ENCODE measurements at regions not wholly inside any gene's neighbourhood (a gene's known extent, or its start where the extent isn't known, plus 50 kb on each side); places are given as distances from the start of the nearest gene placed in this dataset.

DNA sequence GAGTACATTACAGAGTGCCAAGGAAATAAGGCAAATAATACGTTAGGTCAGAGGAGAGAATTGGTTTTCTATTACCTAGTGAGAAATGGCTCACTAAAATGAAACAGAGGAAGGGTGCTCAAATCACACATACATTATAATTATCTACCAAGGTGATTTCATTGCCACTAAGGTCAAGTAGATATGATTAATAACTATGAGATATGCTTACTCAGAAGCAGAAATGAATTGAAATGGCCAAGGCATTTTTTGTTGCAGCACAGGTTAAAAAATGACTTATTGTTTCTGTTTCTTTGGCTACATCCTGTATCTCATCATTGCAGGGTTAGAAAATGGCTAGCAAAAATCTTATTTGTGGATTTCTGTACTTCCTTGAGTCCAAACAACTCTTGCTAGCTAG, 154.5 kb upstream of the GORAB start:
- Histone ChIP-seq H3K4ac (replicated peaks; ENCODE audit: insufficient read length, low read depth, low read length) (no peak overlapping the region), H3K18ac (ENCODE audit: extremely low read depth, low read length) (no peak overlapping the region), H3K4me1 (replicated peaks in 1 of 4; ENCODE audit: control insufficient read depth in 3 of 4, insufficient read depth in 4 of 4, low read length in 3 of 4) (peaks cover 0 to 5% (median 1%) of the 10 kb centered on the region in 4 experiments; a peak in 3 of 7 replicates), H3K4me2 (ENCODE audit: insufficient read depth in 1 of 2, low read depth in 2 of 2, low read length in 2 of 2) (no peak overlapping the region), H3K9me3 (ENCODE audit: insufficient read depth in 2 of 2, low read depth in 1 of 2, low read length in 1 of 2) (no peaks in the 10 kb centered on the region), H3K4me3 (ENCODE audit: extremely low read depth in 1 of 4, insufficient read depth in 2 of 4, low read depth in 3 of 4, low read length in 4 of 4) (no peak overlapping the region), H4K8ac (ENCODE audit: extremely low read depth, insufficient read depth, low read length) (no peak overlapping the region), H3K23me2 (ENCODE audit: low read depth, low read length) (no peaks in the 10 kb centered on the region), H3K79me2 (ENCODE audit: control insufficient read depth in 1 of 2, insufficient read depth in 2 of 2, low read length in 2 of 2) (no peaks in the 10 kb centered on the region), H2BK20ac (ENCODE audit: low read length) (no peak overlapping the region), H3K27me3 (replicated peaks in 1 of 4; ENCODE audit: control insufficient read depth in 3 of 4, extremely low read depth in 1 of 4, insufficient read depth in 3 of 4, low read length in 3 of 4) (no peaks in the 10 kb centered on the region), H3K27ac (ENCODE audit: low read depth, low read length) (no peak overlapping the region), H2AFZ (ENCODE audit: low read length) (no peak overlapping the region), H3K56ac (replicated peaks; ENCODE audit: insufficient read length, low read depth, low read length) (no peak overlapping the region), H4K20me1 (replicated peaks in 1 of 2; ENCODE audit: control insufficient read depth in 1 of 2, insufficient read depth in 2 of 2, low read length in 2 of 2) (no peaks in the 10 kb centered on the region), H2BK15ac (ENCODE audit: low read length) (no peak overlapping the region), H2BK5ac (ENCODE audit: low read depth, low read length) (no peak overlapping the region), H3K23ac (ENCODE audit: insufficient read length) (no peak overlapping the region), H3K14ac (ENCODE audit: insufficient read length) (no peak overlapping the region), H2AK5ac (ENCODE audit: low read depth, low read length) (no peak overlapping the region), H2BK120ac (replicated peaks; ENCODE audit: low read depth, low read length) (no peak overlapping the region), H4K91ac (replicated peaks; ENCODE audit: insufficient read length, low read length) (no peak overlapping the region), H3K36me3 (ENCODE audit: control insufficient read depth in 2 of 4, insufficient read depth in 4 of 4, low read length in 3 of 4) (no peaks in the 10 kb centered on the region), H3K79me1 (ENCODE audit: low read depth, low read length) (no peaks in the 10 kb centered on the region), H4K5ac (ENCODE audit: insufficient read length, low read depth, low read length) (no peak overlapping the region), H2BK12ac (ENCODE audit: low read depth, low read length) (no peak overlapping the region), H3K9ac (replicated peaks in 1 of 4; ENCODE audit: extremely low read depth in 1 of 4, low read depth in 3 of 4, low read length in 3 of 4) (no peak overlapping the region)
- ChIA-PET CTCF (ENCODE audit: partially characterized antibody) (no interaction called here), POLR2A (ENCODE audit: partially characterized antibody) (no interaction called here)
- FAIRE-seq (no peak), DNase-seq (ENCODE audit: low read depth in 1 of 2, low spot score in 2 of 2) (no peak)
- 89% methylated on average over 1 of the region's 1 CpG; no CpG with 5 or more reads in 1 of the 2 experiments for WGBS, 2 experiments (ENCODE audit: extremely low coverage in 1 of 2, insufficient coverage in 1 of 2, insufficient read length in 1 of 2, insufficient replicate concordance in 2 of 2, low coverage in 1 of 2, low lambda C conversion rate in 2 of 2, missing lambda C conversion rate in 1 of 2)
- TF ChIP-seq TEAD4 (IDR thresholded peaks at IDR 0.05; ENCODE audit: low read depth, low read length) (no peak), HDAC6 (IDR thresholded peaks at IDR 0.05; ENCODE audit: low read depth, low read length) (no peak), FOSL1 (IDR thresholded peaks at IDR 0.05; ENCODE audit: insufficient read depth, low read depth, low read length) (no peak), EZH2 (IDR thresholded peaks at IDR 0.05; ENCODE audit: low read depth, low read length, severe bottlenecking) (no peak), CTBP2 (IDR thresholded peaks at IDR 0.05; ENCODE audit: borderline replicate concordance, insufficient read depth, insufficient read length, low read length) (no peak), KDM5A (IDR thresholded peaks at IDR 0.05; ENCODE audit: low read length) (no peak), TAF1 (IDR thresholded peaks at IDR 0.05; ENCODE audit: low read depth, low read length) (no peak), SP2 (IDR thresholded peaks at IDR 0.05; ENCODE audit: low read length) (no peak), RXRA (IDR thresholded peaks at IDR 0.05; ENCODE audit: insufficient read depth, low read depth, low read length) (no peak), KDM4A (IDR thresholded peaks at IDR 0.05; ENCODE audit: low read depth, low read length, severe bottlenecking) (no peak), NRF1 (IDR thresholded peaks at IDR 0.05; ENCODE audit: low read depth, low read length) (no peak)
- TF ChIP-seq, protein P1, sequence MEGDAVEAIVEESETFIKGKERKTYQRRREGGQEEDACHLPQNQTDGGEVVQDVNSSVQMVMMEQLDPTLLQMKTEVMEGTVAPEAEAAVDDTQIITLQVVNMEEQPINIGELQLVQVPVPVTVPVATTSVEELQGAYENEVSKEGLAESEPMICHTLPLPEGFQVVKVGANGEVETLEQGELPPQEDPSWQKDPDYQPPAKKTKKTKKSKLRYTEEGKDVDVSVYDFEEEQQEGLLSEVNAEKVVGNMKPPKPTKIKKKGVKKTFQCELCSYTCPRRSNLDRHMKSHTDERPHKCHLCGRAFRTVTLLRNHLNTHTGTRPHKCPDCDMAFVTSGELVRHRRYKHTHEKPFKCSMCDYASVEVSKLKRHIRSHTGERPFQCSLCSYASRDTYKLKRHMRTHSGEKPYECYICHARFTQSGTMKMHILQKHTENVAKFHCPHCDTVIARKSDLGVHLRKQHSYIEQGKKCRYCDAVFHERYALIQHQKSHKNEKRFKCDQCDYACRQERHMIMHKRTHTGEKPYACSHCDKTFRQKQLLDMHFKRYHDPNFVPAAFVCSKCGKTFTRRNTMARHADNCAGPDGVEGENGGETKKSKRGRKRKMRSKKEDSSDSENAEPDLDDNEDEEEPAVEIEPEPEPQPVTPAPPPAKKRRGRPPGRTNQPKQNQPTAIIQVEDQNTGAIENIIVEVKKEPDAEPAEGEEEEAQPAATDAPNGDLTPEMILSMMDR (IDR thresholded peaks at IDR 0.05; ENCODE audit: control extremely low read depth in 1 of 3, insufficient read depth in 1 of 3, low read depth in 1 of 3, low read length in 3 of 3) = no peak

Data from H1 (cell line).